ENCODE measurements at regions not wholly inside any gene's neighbourhood (a gene's known extent, or its start where the extent isn't known, plus 50 kb on each side); places are given as distances from the start of the nearest gene placed in this dataset.

DNA sequence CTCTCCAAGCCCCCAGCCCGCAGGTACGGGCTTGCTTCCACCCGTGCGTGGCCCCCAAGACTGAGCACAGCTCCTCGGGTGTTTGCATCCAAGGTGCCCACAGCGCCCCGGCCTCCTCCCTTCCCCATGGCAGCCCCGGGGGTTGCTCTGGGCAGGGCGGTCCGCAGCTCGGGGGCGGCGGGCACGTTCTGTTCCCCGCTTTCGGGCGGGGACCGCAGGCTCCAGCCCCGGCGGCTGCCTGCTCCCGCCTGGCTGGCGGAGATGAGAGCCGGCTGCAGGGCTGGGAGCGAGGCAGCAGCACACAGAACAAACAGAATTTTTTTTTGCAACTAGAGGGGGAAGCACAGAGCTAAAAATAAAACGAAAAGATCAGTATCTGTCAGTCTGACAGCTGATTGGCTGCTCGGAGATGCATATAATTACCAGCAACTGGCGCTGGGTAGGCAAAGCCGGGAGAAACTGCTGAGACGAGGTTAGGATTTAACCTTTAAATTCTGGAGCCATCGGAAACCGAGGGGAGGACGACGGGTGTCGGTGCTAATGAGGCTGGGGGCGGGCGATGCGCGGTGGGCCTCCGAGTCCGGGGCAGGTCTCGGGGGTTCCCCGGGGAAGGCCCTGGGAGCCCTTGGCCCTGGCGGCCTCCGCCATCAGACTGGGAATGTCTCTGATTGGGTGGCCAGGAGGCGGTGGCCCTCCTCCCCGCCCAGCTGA, 142.7 kb upstream of the IER5L start:
- DNase-seq (ENCODE audit: low read depth in 2 of 2, low spot score in 1 of 2), result no peak

DNA sequence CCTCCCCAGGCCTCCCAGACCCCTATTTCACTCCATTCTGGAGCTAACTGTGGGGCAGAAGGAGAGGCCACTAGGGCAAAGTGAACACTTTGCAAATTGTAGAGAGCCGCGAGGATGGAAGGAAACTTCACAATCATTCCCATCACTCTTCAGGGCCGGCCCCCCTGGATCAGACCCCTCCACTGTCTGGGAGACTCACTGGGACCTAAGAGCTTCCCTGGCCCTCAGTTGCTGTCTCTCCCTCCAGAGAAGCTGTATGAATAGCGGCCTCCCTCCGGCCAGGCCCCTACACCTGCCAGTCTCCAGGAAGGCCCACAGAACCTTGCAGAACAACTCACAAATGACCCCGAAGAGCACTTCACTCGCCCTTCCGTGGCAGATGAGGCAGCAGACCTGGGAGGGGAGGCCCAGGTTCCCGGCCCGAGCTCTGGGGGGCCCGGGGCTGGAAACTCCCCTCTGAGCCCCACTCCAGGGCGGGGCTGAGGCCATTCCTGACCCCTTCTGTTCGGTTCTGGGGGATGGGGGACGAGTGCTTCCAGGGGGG, 141.9 kb upstream of the IER5L start:
- DNase-seq (ENCODE audit: low read depth in 2 of 2, low spot score in 1 of 2), result no peak

GRCh38 chr9:129319076-129319937, 141.2 kb upstream of the IER5L start:
- no peak for DNase-seq (ENCODE audit: low read depth in 2 of 2, low spot score in 1 of 2)

DNA sequence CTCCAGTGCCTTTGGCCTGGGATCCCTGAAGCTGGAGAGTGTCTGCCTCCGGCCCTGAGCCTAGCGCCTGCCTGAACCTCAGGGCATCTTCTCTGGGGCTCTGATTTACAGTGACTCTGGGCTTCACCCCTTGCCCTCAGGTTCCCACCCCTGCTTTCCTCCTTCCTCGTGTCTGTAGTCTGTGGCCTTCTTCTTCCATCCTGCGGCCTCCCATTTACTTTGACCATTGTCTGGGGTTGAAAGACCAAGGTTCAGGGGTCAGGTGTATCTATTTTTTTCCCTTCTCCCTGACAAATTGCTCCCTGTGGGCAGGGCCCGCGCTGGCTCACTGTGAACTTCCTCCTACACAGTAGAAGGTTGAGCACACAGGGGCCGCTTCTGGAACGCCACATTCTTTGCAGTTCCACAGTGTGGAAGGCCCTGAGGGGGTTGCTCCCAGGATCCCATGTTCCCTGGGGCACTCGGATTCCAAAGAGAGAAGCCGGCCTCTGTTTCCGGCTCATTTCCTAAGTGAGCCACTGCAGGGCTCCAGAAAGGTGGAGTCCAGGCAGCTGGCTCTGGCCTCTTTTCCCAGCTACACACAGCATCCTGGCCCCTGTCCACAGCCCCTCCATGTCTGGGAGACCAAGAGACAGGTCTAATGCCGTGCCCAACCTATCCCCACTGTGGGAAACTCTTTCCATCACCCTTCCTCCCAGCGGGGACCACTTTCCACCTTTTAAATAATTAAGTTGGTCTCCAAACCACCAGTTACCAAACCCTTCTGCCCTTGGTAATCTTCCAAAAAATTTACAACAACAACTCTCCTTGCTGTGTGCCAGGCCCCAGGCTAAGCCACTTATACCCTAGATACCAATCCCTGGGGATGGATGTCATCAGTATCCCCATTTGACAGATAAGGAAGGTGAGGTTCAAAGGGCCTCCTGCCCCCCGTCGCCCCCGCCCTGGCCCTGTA, 140.3 kb upstream of the IER5L start:
- no peak for DNase-seq (ENCODE audit: low read depth in 2 of 2, low spot score in 1 of 2)

- DNase-seq (ENCODE audit: low read depth in 2 of 2, low spot score in 1 of 2), result no peak
Measured at GRCh38 chr9:129317179-129318011, 139.3 kb upstream of the IER5L start.

DNA sequence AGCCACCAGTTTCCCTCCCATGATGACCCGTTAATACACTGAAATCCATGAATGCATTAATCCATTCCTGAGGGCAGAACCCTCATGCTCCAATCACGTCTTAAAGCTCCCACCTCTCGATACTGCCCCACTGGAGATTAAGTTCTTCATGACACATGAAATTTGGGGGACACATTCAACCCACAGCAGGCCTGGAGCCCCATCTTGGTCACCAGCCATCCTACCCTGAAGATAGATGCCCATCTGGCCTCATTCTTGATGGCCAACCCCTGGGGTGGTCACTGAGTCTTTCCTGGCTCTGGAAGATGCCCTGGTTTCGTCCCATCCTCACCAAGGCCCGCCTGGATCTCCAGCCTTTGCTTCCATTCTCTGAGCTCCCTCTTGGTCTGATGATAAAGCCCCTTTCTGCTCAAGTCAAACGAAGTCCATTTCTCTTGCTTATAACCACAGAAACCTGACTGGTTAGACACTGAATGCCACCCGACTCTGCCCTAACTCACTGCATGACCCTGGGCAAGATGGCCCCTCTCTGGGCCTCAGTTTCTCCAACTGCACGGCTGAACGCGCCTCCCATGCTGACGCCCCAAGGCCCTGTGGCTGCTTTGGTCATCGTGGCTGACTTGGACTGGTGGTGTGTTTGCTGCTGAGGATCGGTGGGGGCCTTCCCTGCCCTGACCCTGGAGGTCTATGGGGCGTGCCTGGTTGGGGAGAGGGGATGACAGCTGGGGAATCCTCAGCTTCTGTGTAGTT, 138.4 kb upstream of the IER5L start:
- no peak for DNase-seq (ENCODE audit: low read depth in 2 of 2, low spot score in 1 of 2)

DNA sequence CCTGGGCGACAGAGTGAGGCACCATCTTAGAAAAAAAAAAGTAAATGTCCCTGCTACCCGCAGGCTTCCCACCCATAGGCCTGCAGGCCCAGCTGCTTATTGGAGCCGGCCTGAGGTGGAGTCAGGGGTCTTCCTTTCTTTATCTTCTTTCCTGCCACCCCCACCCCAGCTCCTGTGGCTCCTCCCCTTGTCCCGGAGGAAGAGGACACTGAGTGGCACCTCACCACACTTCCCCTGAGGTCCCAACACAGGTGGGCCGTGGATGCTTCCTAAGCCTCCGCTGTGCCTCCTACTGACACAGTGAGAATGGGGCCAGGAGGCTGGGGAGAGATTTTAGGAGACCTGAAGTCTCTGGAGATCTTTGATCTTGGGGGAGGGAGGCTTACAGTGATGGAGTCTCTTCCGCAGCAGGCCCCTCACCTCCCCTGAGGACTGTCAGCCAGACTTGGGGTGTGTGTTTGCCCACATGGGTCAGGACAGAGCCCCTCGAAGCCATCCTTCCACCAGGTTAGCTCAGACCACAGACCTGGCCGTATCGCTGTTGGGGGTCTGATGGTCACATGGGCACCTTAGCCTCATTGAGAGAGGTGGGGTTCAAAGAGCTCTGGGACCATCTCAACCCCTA, 135.4 kb upstream of the IER5L start:
- DNase-seq (ENCODE audit: low read depth in 2 of 2, low spot score in 1 of 2), result no peak

GRCh38 chr9:129312251-129313122, 134.4 kb upstream of the IER5L start:
- no peak for DNase-seq (ENCODE audit: low read depth in 2 of 2, low spot score in 1 of 2)

DNA sequence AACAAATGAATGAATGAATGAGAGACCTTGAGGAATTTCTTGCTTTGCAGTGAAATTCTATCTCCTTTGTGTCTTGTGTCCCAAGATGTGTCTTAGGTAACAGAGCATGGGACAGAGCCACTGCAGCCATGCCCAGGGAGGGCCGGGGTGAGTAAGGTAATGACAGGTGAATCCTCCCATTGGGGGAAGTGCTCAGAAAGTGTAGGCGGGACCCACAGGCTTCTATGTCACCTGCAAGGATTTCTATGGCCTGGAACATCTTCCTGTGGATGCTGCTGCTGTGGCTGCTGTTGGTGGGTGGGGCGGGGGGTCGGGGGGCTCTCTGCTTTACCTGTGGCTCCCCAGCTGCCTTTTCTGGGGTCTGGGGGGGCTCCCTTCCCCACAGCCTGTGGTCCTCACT, 133.6 kb upstream of the IER5L start:
- DNase-seq (ENCODE audit: low read depth in 2 of 2, low spot score in 1 of 2), result no peak

GRCh38 chr9:129310666-129311350, 132.7 kb upstream of the IER5L start:
- no peak for DNase-seq (ENCODE audit: low read depth in 2 of 2, low spot score in 1 of 2)

- DNase-seq (ENCODE audit: low read depth in 2 of 2, low spot score in 1 of 2), result no peak
Measured at GRCh38 chr9:129309906-129310305, 131.8 kb upstream of the IER5L start.

- DNase-seq (ENCODE audit: low read depth in 2 of 2, low spot score in 1 of 2), result no peak
Measured at GRCh38 chr9:129309041-129309430, 131.0 kb upstream of the IER5L start.

DNA sequence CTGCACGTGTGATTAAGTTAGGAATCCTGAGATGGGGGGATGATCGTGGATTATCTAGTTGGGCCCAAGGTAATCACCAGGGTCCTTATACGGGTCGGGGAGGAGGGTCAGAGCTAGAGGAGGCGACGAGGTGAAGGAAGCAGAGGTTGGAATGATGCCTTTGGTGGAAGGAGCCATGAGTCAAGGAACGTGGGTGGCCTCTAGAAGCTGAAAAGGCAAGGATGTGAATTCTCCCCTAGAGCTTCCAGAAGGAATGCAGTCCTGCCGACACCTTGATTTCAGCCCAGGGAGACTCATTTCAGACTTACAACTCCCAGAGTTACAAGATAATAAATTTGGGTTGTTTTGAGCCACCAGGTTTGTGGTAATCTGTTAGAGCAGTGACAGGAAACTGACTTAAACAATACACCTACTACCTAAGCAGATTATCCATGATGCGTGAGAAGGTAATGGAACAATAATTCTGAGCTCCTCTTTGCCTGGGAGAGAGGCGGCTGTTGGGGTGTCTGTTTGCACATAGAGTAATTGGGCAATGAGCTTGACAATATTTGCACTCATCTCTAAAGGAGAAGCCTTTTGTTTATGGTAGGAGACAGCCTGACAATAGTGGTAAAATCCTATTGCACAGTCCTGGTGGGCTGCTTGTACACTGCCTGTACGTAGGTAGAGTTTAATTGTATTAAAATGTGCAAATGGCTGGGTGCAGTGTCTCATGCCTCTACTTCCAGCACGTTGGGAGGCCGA, 129.3 kb upstream of the IER5L start:
- no peak for DNase-seq (ENCODE audit: low read depth in 2 of 2, low spot score in 1 of 2)

DNA sequence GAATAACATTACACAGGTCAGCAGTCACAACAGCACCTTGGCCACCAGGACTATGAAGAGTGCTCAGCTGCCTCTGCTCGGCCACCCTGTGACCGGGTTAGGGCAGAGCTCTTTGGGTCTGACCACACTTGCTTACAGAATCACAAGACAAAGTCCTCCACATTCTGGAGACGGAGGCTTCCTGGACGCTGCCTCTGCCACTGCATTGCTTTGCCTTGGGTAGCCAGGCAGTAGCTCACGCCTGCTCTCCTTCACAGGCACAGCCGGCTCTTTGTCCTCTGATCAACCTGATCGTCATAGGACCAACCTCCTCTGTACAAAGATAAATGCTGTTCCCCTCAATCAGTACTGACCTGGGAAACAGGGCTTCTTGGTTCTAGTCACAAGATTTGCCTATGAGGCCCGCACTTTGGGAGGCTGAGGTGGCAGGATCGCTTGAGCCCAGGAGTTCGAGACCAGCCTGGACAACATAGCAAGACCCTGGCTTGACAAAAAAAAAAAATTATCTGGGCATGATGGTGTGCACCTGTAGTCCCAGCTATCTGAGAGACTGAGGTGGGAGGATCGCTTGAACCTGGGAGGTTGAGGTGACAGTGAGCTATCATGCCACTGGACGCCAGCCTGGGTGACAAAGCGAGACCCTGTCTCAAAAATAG, 128.4 kb upstream of the IER5L start:
- DNase-seq (ENCODE audit: low read depth in 2 of 2, low spot score in 1 of 2), result no peak

GRCh38 chr9:129305246-129305645, 127.2 kb upstream of the IER5L start:
- no peak for DNase-seq (ENCODE audit: low read depth in 2 of 2, low spot score in 1 of 2)

- no peak for DNase-seq (ENCODE audit: low read depth in 2 of 2, low spot score in 1 of 2)
Measured at GRCh38 chr9:129301941-129302340, 123.9 kb upstream of the IER5L start.
